ENCODE measurements at regions not wholly inside any gene's neighbourhood (a gene's known extent, or its start where the extent isn't known, plus 50 kb on each side); places are given as distances from the start of the nearest gene placed in this dataset.

DNA sequence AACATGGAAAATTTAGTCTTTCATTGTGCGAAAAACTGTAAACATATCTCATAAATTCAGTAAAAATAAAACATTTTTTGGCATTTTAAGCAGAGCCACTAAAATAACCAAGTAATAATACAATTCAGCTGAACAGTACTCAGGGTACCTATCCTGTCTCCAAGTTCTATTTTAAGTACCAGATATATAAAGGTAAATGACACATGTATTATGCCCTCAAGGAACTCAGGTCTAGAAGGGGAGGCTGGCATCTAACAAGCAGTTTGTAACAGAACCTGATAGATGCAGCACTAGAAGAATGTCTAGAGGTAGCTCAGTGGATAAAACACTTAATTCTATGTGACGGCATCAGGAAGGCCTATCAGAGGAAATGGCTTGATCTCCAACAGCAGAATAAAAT, 112.2 kb downstream of the CRPPA start:
- no peak for TF ChIP-seq POLR2A (IDR thresholded peaks at IDR 0.05)
- TF ChIP-seq, protein P1, sequence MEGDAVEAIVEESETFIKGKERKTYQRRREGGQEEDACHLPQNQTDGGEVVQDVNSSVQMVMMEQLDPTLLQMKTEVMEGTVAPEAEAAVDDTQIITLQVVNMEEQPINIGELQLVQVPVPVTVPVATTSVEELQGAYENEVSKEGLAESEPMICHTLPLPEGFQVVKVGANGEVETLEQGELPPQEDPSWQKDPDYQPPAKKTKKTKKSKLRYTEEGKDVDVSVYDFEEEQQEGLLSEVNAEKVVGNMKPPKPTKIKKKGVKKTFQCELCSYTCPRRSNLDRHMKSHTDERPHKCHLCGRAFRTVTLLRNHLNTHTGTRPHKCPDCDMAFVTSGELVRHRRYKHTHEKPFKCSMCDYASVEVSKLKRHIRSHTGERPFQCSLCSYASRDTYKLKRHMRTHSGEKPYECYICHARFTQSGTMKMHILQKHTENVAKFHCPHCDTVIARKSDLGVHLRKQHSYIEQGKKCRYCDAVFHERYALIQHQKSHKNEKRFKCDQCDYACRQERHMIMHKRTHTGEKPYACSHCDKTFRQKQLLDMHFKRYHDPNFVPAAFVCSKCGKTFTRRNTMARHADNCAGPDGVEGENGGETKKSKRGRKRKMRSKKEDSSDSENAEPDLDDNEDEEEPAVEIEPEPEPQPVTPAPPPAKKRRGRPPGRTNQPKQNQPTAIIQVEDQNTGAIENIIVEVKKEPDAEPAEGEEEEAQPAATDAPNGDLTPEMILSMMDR (IDR thresholded peaks at IDR 0.05) = no peak
